Adipose tissue (tissue), 3 donors: ENCODE measurements at regions not wholly inside any gene's neighbourhood (a gene's known extent, or its start where the extent isn't known, plus 50 kb on each side); places are given as distances from the start of the nearest gene placed in this dataset.
"Not testable (repeated sequence)": the region's sequence is repeated elsewhere in the genome, so short reads cannot be mapped to it uniquely, and the experiment has no call there.

Experiments
- H3K27ac ChIP-seq: one replicate; pipeline ENCODE4 v1.5.1; 2013; ENCODE audit warnings: low read depth, low read length
- WGBS, 3 donors: extraction: QIAGEN DNeasy Blood & Tissue Kit; methylation state at CpG; one replicate each; pipeline ENCODE4 v1.1.7; 2013; 5-methylcytosine and 5-hydroxymethylcytosine counted together
- donor health status: healthy with polysubstance abuse.
- donor health status: Bipolar disorder and iron deficiency.
- donor health status: healthy.

DNA sequence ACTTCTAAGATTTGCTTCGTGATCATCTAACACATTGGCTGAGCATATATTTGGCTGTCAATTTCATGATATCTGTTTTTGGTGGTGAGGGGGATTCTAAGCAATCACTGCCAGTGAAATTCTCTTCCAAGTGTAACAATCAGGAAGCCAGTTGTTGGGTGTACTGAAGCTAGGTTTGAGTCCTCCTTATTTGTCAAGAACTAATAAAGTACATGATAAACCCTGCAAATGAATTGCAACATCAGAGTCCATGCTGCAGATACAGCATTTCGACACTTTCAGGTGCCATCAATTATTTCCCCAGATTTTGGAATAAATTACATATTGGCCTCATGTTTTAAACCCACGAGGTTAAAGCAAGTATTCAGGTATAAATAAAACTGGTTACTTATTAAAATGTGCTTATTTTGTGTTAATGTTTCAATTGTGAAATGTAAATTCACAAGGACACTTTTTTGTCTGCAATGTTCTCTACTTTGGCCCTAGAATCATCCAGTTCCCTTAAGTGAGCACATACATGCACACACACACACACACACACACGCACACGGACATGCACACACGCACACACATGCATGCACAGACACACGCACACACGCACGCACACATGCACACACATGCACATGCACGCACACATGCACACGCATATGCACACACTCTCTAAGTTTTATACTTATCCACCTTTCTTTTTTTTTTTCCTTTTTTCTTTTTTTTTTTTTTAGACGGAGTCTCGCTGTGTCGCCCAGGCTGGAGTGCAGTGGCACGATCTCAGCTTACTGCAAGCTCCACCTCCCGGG lies 510.2 kb upstream of the KLF6 start:
- 87 to 94% (median 94%) methylated on average over 15 to 16 of the region's 16 CpGs for WGBS, 3 donors
- H3K27ac ChIP-seq = no peak overlapping the region

DNA sequence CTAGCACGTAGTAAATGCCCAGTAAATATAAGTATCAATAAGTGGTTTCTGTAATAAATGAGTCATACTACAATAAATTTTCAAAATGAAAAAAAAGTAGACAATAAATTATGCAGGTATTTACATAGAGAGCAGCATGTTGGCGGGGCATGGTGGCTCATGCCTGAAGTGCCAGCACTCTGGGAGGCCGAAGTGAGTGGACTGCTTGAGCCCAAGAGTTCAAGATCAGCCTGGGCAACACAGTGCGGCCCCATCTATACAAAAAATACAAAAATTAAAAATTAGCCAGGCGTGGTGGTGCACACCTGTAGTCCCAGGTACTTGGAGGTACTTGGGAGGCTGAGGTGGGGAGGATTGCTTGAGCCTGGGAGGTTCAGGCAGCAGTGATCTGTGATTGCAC lies 509.3 kb upstream of the KLF6 start:
- H3K27ac ChIP-seq = no peak overlapping the region
- WGBS, 3 donors = 79 to 93% (median 93%) methylated on average over 5 of the region's 5 CpGs

DNA sequence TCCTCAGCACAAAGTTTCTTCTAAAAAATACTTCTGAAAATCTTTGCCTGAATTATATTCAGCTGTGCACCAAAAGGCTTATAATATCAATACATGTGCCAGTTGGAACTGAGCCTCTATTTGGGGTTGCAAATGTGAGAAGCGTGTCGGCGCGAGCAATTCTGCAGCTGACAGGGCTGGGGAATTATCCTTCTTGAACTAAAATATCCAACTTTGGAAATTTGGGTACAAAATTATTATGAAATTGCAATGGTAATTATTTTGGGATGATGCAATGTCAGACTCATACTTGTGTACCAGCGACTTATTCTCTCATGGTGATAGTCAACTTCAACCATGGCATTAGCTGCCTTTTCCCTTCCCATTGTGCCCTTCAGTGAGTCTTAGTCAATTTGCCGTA lies 507.0 kb upstream of the KLF6 start:
- no peak overlapping the region for H3K27ac ChIP-seq
- WGBS, 3 donors = 71 to 84% (median 75%) methylated on average over 6 of the region's 6 CpGs

DNA sequence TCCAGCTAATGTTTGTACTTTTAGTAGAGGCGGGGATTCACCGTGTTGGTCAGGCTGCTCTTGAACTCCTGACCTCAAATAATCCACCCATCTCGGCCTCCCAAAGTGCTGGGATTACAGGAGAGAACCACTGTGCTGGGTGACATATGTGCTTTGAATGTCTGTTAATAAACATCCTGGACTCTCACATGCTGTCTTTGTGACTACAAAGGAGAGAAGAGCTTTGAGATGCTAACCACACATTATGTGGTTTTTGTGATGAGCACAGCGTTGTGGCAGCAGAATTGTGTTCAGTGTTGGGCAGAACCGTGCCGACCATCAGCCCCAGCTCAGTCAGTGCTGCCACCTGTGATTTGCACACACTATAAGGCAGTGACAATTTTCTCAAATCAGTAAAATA lies 500.1 kb upstream of the KLF6 start:
- WGBS, 3 donors = 75 to 92% (median 91%) methylated on average over 6 of the region's 6 CpGs
- no peak overlapping the region for H3K27ac ChIP-seq

DNA sequence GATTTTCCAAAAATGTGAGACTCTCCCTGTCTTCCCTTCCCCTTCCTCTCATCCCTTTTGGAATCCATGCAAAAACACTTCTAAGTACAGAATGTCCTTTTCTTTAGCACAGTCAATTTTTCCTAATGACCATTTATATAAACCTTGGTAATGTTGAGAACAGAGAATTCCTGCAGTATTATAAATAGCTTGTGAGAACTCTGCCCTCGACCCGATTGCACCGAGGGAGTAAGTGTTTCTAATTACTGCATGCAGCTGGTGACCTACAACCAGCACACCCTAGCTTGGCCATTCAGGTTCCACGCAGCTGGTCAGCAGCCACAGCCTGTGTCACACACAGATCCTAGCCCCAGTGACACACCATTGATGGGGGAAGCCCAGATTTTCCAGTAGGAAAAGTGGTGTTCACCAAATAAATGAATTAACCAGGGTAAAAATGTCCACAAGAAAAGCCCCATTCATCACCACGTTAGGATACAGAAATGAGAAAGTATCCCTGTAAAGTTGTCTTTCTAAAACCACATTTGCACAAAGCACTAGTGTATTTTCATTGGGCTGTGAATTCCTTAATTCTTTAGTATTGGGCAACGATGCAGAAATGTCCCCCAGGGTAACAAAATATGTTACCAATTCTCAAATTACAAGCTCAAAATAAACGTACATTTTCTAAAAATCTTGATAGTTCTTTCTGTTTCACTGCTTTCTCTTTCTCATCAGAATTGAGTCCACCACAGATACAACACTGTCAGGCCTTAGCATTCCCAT lies 499.0 kb upstream of the KLF6 start:
- WGBS, 3 donors = 43 to 48% (median 47%) methylated on average over 7 of the region's 7 CpGs
- H3K27ac ChIP-seq = no peak overlapping the region

DNA sequence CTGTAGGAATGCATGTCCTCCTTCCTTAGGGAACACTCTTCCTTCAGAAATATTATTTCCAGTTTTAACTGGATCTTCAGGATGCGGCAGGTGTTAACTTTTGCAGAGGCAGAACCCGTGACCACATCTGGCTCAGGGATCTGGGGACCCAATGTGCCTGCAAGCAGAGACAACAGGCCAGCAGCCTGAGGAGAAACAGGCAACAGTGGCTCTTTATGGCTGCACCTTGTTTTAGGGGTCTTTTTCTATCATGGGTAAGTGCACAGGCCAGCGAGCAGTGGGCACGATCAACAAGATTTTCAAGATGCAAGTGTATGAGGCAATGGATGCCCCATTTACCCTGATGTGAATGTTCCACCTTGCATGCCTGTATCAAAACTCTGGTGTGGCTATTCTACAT lies 497.5 kb upstream of the KLF6 start:
- H3K27ac ChIP-seq = no peak overlapping the region
- WGBS, 3 donors = 79 to 94% (median 94%) methylated on average over 4 of the region's 4 CpGs

DNA sequence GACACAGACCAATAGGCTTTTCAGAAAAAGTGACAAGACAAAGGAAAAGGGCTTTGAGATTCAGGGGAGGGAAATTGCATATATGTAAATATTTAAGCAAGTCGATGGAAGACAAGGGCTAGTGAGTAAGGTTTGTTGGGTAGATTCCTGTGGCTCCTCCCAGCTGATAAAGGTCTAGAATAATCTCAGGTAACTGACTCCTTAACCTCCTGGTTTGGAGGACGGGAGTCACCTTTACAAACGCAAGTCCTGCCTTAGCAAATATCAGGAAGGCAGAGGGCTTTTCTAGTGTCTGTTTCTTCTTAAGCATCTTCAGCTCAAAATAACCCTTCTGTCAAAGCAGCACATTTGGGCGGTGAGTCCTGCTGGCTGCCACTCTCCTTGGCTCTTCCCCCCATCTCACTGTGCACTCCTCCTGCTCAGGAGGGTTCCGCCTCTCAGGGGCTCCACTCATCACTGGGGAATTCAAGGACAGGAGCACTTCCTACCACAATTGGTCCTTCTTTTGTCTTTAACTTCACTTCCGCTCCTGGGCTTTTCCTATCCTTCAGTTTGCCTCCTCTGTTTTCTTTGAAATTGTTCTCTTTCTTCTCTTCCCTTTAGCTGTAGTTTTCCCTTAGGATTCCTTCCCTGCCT lies 496.3 kb upstream of the KLF6 start:
- no peak overlapping the region for H3K27ac ChIP-seq
- WGBS, 3 donors = 66 to 93% (median 91%) methylated on average over 6 of the region's 6 CpGs

DNA sequence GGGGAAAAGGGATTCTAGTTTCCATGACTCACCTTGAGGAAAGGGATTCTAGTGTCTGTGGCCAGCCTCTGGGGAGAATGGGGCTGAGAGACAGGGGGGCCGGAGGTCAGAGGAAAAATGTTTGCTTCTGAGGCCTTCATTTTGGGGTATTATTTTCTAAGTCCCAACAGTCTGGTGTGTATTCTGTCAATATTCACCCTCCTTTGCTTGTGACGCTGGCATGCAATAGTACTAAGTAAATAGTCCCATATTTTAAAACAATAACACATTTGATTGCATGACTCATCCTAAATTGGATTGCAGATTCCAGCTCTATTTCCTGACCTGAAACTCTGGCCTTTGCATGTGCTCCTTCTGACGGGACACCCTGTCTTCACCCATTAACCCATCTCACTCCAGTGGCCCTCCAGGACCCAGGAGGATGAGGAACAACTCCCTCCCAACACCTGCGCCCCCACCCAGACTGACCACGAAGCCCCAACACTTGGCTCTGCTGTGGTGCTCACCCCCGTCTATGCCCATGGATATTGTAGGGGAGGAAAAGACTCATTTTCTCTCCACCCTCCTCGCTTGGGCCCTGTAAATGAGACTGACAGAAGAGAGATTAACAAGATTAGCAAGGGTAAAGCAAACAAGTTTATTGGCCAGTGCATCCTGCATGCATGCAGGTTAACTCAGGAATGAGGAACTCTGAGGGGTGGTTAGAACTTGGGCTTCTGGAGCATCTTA lies 495.6 kb upstream of the KLF6 start:
- 52 to 83% (median 72%) methylated on average over 7 of the region's 7 CpGs for WGBS, 3 donors
- H3K27ac ChIP-seq = no peak overlapping the region

DNA sequence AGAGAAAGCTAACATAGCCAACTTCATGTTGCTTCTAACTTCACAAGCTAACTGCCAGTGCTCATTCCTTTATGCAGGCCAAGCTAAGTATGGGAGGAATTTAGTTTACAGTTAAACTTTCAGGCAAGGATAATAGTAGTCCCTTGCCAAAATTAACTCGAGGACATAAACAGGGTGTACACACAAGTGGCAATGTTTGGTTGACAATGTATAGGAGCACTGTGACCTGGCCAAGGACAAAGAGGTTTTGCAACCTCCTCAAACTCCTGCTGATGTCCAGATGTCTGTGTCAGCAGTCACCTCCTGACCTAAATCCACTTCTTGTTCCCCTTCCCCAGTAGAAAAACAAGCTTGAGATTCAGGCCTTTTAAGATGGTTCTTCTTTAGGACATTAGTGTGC lies 494.6 kb upstream of the KLF6 start:
- WGBS, 3 donors = 24 to 44% (median 38%) methylated on average over 1 of the region's 1 CpG

DNA sequence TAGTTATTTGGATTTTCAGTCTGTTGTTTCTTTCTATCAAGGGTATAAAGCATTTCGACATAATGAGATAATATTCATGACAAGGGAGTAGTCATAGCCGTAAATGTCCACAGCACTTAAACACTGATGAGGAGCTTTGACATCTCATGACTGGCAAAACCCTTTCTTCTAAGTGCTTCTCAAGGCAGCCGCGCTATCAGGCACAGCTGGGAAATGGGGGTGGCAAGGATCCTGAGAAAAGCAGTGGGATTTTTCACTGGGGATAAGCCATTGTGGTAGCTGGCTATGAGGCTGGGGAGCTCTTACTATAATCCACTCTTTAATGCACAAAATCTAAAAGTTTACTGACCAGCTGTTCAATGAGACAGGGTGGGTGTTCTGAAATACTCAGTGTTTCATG lies 493.2 kb upstream of the KLF6 start:
- H3K27ac ChIP-seq = no peak overlapping the region
- WGBS, 3 donors = 88 to 96% (median 95%) methylated on average over 4 of the region's 4 CpGs

More for the DNA sequence above, 494.6 kb upstream of the KLF6 start:
- H3K27ac ChIP-seq = no peak overlapping the region

DNA sequence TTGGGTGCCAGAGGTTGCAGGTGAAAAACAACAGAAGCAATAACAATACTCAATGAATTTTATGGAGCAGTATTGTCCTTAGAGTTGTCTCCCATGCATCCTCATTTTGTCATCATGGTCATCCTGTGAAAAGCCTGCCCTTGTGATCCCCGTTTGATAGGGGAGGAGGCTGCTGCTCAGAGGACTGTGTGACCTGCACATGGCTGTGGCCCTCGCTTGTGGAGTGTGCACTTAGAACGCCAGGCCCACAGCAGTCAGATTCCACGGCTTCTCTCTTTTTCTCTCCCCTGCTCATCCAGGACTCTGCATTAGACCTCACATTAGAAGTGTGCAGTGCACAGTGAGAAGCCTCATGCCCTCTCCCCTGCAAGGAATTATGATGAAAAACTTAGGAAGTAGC lies 491.1 kb upstream of the KLF6 start:
- 76 to 94% (median 92%) methylated on average over 4 of the region's 4 CpGs for WGBS, 3 donors
- H3K27ac ChIP-seq = no peak overlapping the region

DNA sequence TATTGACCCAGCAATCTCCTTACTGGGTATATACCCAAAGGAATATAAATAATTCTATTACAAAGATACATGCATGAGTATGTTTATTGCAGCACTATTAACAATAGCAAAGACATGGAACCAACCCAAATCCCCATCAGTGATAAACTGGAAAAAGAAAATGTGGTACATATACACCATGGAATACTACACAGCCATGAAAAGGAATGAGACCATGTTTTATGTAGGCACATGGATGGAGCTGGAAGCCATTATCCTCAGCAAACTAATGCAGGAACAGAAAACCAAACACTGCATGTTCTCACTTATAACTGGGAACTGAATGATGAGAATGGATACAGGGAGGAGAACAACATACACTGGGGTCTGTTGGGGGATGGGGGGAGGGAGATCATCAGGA lies 489.7 kb upstream of the KLF6 start:
- not testable (repeated sequence) for H3K27ac ChIP-seq

DNA sequence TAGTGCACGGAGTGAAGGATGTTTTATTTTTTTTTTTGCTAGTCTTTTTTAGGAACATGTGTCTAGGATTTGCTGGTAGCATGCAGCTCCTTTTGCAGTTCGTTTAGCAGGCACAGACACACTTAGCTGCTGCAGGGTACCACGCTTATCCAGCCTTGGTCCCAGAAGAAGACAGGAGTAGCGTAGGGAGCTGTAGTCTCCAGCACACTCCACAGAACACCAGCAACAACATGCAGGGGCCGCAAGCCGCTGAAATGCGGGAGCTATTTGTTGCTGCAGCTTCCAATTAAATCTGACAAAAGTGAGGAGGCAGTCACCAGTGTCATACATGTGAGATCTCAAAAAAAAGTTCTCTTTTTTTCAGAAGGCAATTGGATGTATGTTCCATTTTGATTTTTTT lies 486.2 kb upstream of the KLF6 start:
- H3K27ac ChIP-seq = no peak overlapping the region
- WGBS, 3 donors = 80 to 90% (median 87%) methylated on average over 7 of the region's 7 CpGs

DNA sequence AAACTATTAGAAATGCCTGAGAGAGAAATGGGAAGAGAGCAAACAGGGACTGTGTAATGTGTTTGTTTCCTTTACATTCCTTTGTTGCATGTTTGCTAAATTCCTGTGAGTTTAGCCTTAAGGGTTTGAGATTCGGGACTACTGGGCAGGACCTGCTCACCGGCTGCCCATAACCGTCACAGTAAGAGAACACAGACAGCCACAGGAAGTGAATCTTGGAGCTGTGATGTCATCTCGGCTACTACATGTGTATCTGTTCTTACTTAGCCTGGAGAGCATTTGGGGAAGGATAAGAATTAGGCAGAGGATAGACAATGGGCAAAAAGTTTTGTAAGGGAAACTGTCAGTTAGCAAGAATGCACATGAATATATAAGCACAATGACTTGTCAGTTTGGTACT lies 485.1 kb upstream of the KLF6 start:
- no peak overlapping the region for H3K27ac ChIP-seq
- WGBS, 3 donors = 32 to 39% (median 35%) methylated on average over 4 of the region's 4 CpGs

DNA sequence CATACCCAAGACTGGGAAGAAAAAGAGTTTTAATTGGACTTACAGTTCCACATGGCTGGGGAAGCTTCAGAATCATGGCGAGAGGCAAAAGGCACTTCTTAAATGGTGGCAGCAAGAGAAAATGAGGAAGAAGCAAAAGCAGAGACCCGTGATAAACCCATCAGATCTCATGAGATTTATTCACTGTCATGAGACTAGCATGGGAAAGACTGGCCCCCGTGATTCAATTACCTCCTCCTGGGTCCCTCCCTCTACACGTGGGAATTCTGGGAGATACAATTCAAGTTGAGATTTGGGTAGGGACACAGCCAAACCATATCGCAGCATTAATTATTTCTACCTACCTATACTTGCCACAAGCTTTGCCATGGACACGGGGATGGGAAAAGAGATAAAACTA lies 483.5 kb upstream of the KLF6 start:
- WGBS, 3 donors = 76 to 94% (median 90%) methylated on average over 6 of the region's 6 CpGs
- not testable (repeated sequence) for H3K27ac ChIP-seq

DNA sequence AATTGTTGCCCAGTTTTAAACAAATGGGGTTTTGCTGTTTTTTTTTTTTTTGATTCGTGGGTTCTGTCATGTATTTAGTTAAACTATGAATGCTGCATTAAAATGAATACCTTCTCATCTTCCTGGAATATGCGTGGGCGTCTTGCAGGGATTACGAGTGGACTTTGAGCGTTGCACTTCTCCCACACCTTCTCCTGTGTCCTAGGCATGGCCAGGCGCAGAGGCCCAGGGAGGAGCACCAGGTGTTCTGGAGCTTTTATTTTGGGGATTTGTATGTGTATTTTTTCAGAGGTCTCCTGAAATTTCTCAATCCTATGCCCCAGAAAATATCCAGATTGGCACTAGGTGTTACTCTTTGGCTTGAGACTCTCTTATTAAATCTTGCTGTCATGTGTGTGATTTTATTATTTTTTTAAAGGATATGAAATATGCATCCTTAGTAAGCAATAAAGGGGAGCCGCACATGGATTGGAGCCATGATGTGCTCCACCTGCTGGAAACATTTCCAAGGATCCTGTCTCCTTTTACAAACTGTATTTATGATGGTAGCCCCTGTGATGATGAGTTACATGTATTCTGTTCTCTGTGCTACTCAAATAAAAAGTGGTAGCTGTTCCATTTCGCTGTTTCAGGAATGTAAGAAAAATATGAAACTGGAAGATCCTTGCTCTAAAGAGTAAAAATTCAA lies 482.2 kb upstream of the KLF6 start:
- H3K27ac ChIP-seq = no peak overlapping the region
- 48 to 74% (median 56%) methylated on average over 8 of the region's 8 CpGs for WGBS, 3 donors

DNA sequence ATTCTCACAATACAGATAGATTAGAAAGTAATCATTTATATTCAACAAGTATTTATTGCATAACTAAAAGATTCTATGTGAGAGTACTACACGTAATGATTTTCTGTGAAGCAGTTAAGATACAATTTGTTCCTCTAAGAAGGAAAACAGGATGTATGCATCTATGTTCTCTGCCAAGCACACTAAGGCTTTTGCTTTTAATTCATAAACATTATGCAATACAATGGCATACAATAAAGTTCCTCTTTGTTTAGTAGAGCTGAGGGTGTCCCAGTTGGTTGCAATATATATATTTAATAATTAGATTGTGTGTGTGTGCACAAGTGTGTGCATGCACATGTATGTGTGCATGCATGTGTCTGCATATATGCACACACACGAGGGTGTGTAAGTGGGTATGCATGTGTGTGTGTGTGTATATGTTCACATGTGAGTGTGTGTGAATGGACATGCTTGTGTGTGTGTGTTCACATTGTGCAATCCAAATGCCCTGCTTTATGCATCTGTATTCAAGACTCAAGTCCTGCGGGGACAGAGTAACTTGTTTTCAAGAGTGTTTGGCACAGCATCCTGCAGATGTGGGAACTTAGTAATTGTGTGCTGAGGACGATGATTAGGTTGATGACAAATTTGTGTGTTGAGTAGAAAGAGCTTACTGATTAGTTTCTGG lies 481.5 kb upstream of the KLF6 start:
- WGBS, 3 donors = 37 to 48% (median 43%) methylated on average over 4 of the region's 4 CpGs
- no peak overlapping the region for H3K27ac ChIP-seq

DNA sequence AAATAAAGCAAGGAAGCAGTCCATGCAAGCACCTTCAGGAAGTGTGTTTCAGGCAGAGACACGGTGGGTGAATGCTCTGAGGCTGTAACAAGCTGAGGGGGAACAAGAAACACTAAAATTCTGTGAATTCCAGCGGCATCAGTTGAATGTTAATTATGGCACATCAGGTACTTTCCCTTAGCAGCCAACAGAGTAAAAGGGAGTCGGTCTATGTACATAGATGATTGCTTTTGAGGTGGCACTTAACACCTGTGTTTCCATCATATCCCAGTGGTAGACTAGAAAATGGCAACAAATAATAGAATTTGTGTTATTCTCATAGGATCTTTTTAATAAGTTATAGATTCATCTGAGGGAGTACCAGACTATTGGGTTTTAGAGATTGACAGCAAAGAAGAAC lies 481.0 kb upstream of the KLF6 start:
- 63 to 67% (median 64%) methylated on average over 3 of the region's 3 CpGs for WGBS, 3 donors
- no peak overlapping the region for H3K27ac ChIP-seq
